ENCODE measurements at regions not wholly inside any gene's neighbourhood (a gene's known extent, or its start where the extent isn't known, plus 50 kb on each side); places are given as distances from the start of the nearest gene placed in this dataset.

DNA sequence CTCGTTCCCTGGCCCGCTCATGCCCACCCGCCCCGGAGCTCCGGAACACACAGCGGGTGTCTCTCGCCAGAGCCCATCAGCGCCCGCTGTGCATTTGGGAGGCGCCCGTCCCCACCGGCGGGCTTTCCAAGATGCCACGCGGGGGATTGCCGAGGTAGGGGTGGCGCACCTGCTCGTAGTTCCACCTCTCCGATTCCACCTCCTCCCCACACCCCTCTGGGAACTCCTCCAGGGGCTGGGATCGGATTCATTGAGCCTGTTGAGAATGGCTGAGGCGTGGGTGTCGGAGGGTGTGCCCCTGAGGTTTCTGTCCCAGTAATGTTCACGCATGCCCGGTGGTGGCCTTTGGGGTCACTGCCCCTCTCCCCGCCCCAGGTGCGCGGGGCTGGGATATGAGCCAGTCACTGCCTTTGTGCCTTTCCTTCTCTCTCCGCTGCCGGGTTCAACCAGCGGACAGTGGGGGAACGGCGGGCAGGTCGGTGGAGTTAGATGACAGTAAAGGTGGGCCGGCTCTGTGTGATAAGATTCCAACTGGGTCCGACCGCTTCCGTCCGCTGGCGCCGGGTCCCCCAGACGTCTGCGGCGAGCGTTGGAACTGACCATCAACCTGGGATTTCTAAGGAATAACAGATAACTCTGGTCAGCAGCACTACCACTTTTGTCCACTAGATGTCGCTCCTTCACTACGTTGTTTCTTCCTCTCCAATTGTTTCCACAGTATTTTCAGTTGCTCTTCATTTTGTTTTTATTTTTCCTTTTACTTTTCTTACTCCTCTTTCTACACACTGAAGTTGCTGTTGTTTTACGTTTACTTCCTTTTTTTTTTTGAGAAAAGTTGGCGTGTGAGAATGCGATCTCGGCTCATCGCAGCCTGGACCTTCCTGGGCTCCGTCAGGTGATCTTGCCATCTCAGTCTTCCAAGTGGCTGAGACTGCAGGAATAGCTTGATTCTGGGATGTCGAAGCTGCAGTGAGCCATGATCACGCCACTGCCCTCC, 178.1 kb upstream of the ALG10B start:
- peak overlapping the region; percentile 64; the same call in 1 of the 2 replicates for H2AFZ ChIP-seq (ENCODE audit: low read length)
- no peaks in the 10 kb centered on the region for H3K79me2 ChIP-seq (ENCODE audit: insufficient read depth, low read depth, low read length)
- no peaks in the 10 kb centered on the region for H3K9me2 ChIP-seq (ENCODE audit: insufficient read depth, low read length)
- ChIA-PET POLR2A (interaction anchor here (2.1 kb wide), 1 partner anchor 178 kb away, joined by 7 read pairs; the partner anchor contains the start of gene ALG10B), CTCF (ENCODE audit: unreplicated experiment) (no interaction called here)
- H3K9me3 ChIP-seq (ENCODE audit: low read length) = no peaks in the 10 kb centered on the region
- no peak overlapping the region for H3K4me2 ChIP-seq (ENCODE audit: low read length)
- H3K36me3 ChIP-seq (ENCODE audit: insufficient read depth, low read length) = no peaks in the 10 kb centered on the region
- intact Hi-C loops (cut with micrococcal nuclease; ENCODE audit: unreplicated experiment) = loop anchor here (1.0 to 10.0 kb wide), 2 partner anchors 178 to 1136 kb away; partner anchors contain the start of gene ALG10B
- H3K27ac ChIP-seq (ENCODE audit: low read depth, low read length, poor library complexity, severe bottlenecking) = no peak overlapping the region
- H4K20me1 ChIP-seq (ENCODE audit: insufficient read depth, low read length) = no peaks in the 10 kb centered on the region
- no TSS peak for BruUV-seq (replicated peaks)
- no peak for TF ChIP-seq EZH2phosphoT487 (IDR thresholded peaks at IDR 0.05; ENCODE audit: borderline replicate concordance, low read depth, low read length)
- TF ChIP-seq, protein P1, sequence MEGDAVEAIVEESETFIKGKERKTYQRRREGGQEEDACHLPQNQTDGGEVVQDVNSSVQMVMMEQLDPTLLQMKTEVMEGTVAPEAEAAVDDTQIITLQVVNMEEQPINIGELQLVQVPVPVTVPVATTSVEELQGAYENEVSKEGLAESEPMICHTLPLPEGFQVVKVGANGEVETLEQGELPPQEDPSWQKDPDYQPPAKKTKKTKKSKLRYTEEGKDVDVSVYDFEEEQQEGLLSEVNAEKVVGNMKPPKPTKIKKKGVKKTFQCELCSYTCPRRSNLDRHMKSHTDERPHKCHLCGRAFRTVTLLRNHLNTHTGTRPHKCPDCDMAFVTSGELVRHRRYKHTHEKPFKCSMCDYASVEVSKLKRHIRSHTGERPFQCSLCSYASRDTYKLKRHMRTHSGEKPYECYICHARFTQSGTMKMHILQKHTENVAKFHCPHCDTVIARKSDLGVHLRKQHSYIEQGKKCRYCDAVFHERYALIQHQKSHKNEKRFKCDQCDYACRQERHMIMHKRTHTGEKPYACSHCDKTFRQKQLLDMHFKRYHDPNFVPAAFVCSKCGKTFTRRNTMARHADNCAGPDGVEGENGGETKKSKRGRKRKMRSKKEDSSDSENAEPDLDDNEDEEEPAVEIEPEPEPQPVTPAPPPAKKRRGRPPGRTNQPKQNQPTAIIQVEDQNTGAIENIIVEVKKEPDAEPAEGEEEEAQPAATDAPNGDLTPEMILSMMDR (conservative IDR thresholded peaks at IDR 0.05; ENCODE audit: low read length) = peak; percentile 89
- no peaks in the 10 kb centered on the region for H3K4me1 ChIP-seq (ENCODE audit: insufficient read depth, low read length, poor library complexity, severe bottlenecking)
- peak; percentile 49 for DNase-seq (ENCODE audit: low spot score)
- no peak overlapping the region for H3K4me3 ChIP-seq (ENCODE audit: low read depth, low read length, poor library complexity, severe bottlenecking)

DNA sequence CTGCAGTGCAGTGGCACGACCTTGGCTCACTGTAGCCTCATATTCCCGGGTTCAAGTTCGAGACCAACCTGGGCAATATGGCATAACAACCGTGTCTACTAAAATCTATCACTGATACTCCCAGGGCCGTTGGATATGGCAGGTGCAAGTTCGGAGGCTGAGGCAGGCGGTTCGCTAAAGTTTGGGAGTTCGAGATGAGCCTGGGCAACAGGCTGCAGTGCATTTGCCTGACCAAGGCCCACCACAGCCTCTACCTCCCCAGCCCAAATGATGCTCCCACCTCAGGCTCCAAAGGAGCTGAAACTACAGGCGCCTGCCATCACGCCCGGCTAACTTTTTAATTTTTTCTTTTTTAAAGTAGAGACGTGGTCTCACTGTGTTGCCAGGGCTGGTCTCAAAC, 177.1 kb upstream of the ALG10B start:
- no TSS peak for BruUV-seq (replicated peaks)
- Histone ChIP-seq H3K4me3 (ENCODE audit: low read depth, low read length, poor library complexity, severe bottlenecking) (no peak overlapping the region), H3K27ac (ENCODE audit: low read depth, low read length, poor library complexity, severe bottlenecking) (no peak overlapping the region), H4K20me1 (ENCODE audit: insufficient read depth, low read length) (no peaks in the 10 kb centered on the region), H3K36me3 (ENCODE audit: insufficient read depth, low read length) (no peaks in the 10 kb centered on the region), H3K4me1 (ENCODE audit: insufficient read depth, low read length, poor library complexity, severe bottlenecking) (no peaks in the 10 kb centered on the region), H2AFZ (ENCODE audit: low read length) (no peak overlapping the region), H3K9me3 (ENCODE audit: low read length) (no peaks in the 10 kb centered on the region), H3K4me2 (ENCODE audit: low read length) (no peak overlapping the region), H3K79me2 (ENCODE audit: insufficient read depth, low read depth, low read length) (no peaks in the 10 kb centered on the region), H3K9me2 (ENCODE audit: insufficient read depth, low read length) (no peaks in the 10 kb centered on the region)
- TF ChIP-seq EZH2phosphoT487 (IDR thresholded peaks at IDR 0.05; ENCODE audit: borderline replicate concordance, low read depth, low read length) = no peak
- TF ChIP-seq, protein P1 (conservative IDR thresholded peaks at IDR 0.05; ENCODE audit: low read length) = no peak
- no peak for DNase-seq (ENCODE audit: low spot score)
- intact Hi-C loops (cut with micrococcal nuclease; ENCODE audit: unreplicated experiment) = loop anchor here (10.0 kb wide), 1 partner anchor 1135 kb away; no protein-coding TSS in a partner anchor
- ChIA-PET CTCF (ENCODE audit: unreplicated experiment) (no interaction called here), POLR2A (no interaction called here)

DNA sequence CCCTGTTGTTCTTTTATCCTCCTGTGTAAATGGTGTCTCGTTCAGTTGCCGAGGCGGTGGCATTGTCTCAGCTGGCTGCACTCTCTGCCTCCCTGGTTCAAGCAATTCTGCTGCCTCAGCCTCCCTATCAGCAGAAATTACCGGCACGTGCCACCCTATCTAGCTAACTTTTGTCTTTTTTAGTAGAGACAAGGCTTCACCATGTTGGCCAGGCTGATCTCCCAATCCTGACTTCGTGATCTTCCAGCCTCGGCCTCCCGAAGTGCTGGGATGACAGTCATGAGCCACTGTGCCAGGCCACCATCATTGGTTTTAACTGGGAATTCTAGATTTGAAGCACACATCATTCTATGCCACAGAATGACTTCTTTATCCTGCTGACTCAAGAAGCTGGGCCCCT, 175.3 kb upstream of the ALG10B start:
- no peaks in the 10 kb centered on the region for H3K9me2 ChIP-seq (ENCODE audit: insufficient read depth, low read length)
- no peaks in the 10 kb centered on the region for H3K4me1 ChIP-seq (ENCODE audit: insufficient read depth, low read length, poor library complexity, severe bottlenecking)
- no peaks in the 10 kb centered on the region for H3K36me3 ChIP-seq (ENCODE audit: insufficient read depth, low read length)
- POLR2A ChIA-PET = no interaction called here
- CTCF ChIA-PET (ENCODE audit: unreplicated experiment) = no interaction called here
- no peak for DNase-seq (ENCODE audit: low spot score)
- no peaks in the 10 kb centered on the region for H3K79me2 ChIP-seq (ENCODE audit: insufficient read depth, low read depth, low read length)
- intact Hi-C loops (cut with micrococcal nuclease; ENCODE audit: unreplicated experiment) = no loop called here
- H3K9me3 ChIP-seq (ENCODE audit: low read length) = no peaks in the 10 kb centered on the region
- no peak overlapping the region for H2AFZ ChIP-seq (ENCODE audit: low read length)
- TF ChIP-seq, protein P1 (conservative IDR thresholded peaks at IDR 0.05; ENCODE audit: low read length) = no peak
- no peak for TF ChIP-seq EZH2phosphoT487 (IDR thresholded peaks at IDR 0.05; ENCODE audit: borderline replicate concordance, low read depth, low read length)
- no peak overlapping the region for H3K4me2 ChIP-seq (ENCODE audit: low read length)
- BruUV-seq (replicated peaks) = no TSS peak
- H3K27ac ChIP-seq (ENCODE audit: low read depth, low read length, poor library complexity, severe bottlenecking) = no peak overlapping the region
- no peaks in the 10 kb centered on the region for H4K20me1 ChIP-seq (ENCODE audit: insufficient read depth, low read length)
- no peak overlapping the region for H3K4me3 ChIP-seq (ENCODE audit: low read depth, low read length, poor library complexity, severe bottlenecking)
